Mucosa of rectum (tissue), 2 donors: ENCODE measurements at regions not wholly inside any gene's neighbourhood (a gene's known extent, or its start where the extent isn't known, plus 50 kb on each side); places are given as distances from the start of the nearest gene placed in this dataset.

Experiments used
- H3K27ac ChIP-seq, 2 donors: one replicate each; pipeline ENCODE4 v1.7.0; 2013; ENCODE audit warnings: inconsistent platforms in 2 of 2, low read depth in 2 of 2, low read length in 2 of 2
- H3K27me3 ChIP-seq, 2 donors: one replicate each; pipeline ENCODE4 v1.7.0; 2013; ENCODE audit warnings: low read length in 2 of 2; ENCODE audit not compliant: control insufficient read depth in 2 of 2, insufficient read depth in 2 of 2
- H3K36me3 ChIP-seq, 2 donors: one replicate each; pipeline ENCODE4 v1.7.0; 2013; ENCODE audit warnings: low read length in 2 of 2; ENCODE audit not compliant: control insufficient read depth in 2 of 2, insufficient read depth in 2 of 2
- H3K4me1 ChIP-seq, 2 donors: one replicate each; pipeline ENCODE4 v1.7.0; 2013; ENCODE audit warnings: low read length in 2 of 2, mild to moderate bottlenecking in 1 of 2; ENCODE audit not compliant: control insufficient read depth in 2 of 2, insufficient read depth in 2 of 2
- H3K4me3 ChIP-seq, 2 donors: one replicate each; pipeline ENCODE4 v1.7.0; 2013; ENCODE audit warnings: low read length in 2 of 2
- H3K9ac ChIP-seq, 2 donors: one replicate each; pipeline ENCODE4 v1.7.0; 2013; ENCODE audit warnings: low read length in 2 of 2, low read depth in 1 of 2, mild to moderate bottlenecking in 1 of 2
- H3K9me3 ChIP-seq, 2 donors: one replicate each; pipeline ENCODE4 v1.7.0; 2013; ENCODE audit warnings: low read length in 2 of 2; ENCODE audit not compliant: control insufficient read depth in 2 of 2
- donor health status: healthy.
- donor health status: Normal muscosa, but diverticular disease.

DNA sequence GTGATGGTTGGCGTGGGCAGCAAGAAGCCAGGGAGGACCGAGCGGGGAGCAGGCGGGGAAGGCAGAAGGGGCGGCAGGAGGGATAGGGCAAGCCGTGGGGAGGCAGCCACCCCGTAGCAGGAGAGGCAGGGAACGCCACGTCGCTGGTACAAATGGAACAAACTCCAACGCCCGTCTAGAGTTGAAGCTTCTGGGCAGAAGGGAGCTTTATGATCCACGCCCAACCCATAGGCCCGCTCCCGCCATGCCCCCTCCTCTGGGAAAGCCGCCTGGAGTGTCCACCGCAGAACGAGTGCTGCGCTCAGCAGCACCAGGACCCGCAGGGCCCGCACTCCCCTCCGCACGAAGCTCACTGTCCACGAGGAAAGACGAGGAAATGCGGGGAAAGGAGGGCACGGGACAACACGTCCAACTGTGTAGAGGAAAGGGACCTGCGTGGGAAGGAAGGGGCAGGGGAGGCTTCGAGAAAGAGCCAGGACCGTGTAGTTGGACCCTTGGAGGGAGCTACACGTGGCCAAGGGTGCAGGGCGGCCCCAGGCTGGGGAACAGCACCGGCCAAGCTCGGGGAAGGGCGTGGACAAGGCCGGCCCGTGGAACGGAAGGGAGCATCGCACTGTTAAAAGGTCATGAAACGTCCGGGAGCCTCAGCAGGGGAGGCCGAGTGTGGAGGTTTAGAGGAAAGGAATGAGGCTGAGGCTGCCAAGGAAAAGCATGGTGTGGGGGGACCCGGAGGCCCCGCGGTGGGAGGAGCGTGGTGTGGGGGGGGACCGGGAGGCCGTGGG lies 204.0 kb downstream of the DLL1 start:
- no peaks in the 10 kb centered on the region for H3K9me3 ChIP-seq
- peak overlapping the region in 1 of 2 donors; percentile 29 for H3K27ac ChIP-seq
- H3K9ac ChIP-seq = no peak overlapping the region
- no peaks in the 10 kb centered on the region for H3K36me3 ChIP-seq
- H3K4me1 ChIP-seq = peaks cover 5 to 10% of the 10 kb centered on the region in 2 donors
- peaks cover 0 to 3% of the 10 kb centered on the region in 2 donors for H3K27me3 ChIP-seq
- no peak overlapping the region for H3K4me3 ChIP-seq

DNA sequence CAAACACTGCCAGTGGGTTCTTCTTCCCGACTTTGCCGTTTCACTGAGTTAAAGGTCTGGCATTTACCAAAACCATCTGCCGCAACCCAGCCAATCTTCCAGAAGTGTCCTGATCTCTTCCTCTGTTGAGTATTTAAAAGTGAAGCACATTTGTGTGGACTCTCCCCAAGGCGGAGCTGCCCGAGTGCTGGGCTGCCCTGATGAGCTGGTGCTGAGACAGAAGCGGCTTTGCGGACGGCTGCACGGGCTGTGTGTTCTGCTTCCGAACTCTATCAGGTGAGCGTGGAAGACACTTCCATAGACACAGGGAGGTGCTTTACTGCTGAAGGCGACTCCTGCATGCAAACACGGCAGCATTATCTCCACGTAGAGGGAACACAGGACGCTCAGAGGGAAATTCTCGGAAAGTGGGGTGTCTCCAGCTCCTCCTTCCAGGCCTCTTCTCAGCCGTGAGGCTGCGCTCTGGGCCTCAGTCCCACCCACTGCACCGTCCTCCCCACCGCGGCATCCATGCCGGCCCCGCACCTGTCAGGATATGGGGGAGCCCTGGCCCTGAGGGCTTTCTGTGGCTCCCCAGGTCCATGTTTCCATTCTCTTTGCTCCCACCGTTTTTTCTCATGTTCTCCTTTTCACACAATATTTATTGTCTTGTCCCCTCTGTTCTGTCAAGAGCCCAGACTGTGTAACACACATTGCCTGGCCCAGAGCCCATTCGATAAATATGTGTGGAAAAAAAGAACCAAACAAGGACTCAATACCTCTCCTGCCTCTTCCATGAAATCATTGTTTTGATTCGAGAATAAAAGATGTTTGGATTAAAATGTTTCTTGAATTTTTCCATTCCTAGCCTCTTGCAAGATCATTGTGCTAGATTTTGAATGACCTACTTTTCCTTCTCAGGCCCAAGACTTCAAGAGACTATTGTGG lies 205.1 kb downstream of the DLL1 start:
- H3K27me3 ChIP-seq = peaks cover 0 to 3% of the 10 kb centered on the region in 2 donors
- H3K4me3 ChIP-seq = no peak overlapping the region
- H3K9me3 ChIP-seq = no peaks in the 10 kb centered on the region
- peaks cover 5 to 10% of the 10 kb centered on the region in 2 donors for H3K4me1 ChIP-seq
- H3K27ac ChIP-seq = peak overlapping the region in 1 of 2 donors; percentile 28
- no peaks in the 10 kb centered on the region for H3K36me3 ChIP-seq
- H3K9ac ChIP-seq = no peak overlapping the region

DNA sequence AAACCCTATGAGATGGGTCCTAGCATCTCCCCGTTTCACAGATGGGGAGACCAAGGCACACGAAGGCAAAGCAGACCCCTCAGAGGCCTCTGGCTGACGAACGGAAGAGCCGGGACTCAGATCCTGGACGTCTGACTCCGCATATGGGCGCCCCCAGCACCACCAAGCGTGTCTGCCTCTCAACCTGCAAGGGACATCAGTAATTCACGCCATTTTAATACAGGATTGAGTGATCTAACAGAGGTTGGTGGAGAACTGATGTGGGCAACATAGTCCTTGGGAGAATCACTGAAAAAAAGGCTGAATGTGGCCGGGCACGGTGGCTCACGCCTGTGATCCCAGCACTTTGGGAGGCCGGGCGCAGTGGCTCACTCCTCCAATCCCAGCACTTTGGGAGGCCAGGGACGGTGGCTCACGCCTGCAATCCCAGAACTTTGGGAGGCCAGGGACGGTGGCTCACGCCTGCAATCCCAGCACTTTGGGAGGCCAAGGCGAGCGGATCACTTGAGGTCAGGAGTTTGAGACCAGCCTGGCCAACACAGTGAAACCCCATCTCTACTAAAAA lies 206.6 kb downstream of the DLL1 start:
- Histone ChIP-seq H3K27me3 (peaks cover 0 to 3% of the 10 kb centered on the region in 2 donors), H3K4me1 (peaks cover 5 to 6% of the 10 kb centered on the region in 2 donors), H3K9ac (no peak overlapping the region), H3K4me3 (no peak overlapping the region), H3K36me3 (no peaks in the 10 kb centered on the region), H3K27ac (no peak overlapping the region), H3K9me3 (no peaks in the 10 kb centered on the region)

DNA sequence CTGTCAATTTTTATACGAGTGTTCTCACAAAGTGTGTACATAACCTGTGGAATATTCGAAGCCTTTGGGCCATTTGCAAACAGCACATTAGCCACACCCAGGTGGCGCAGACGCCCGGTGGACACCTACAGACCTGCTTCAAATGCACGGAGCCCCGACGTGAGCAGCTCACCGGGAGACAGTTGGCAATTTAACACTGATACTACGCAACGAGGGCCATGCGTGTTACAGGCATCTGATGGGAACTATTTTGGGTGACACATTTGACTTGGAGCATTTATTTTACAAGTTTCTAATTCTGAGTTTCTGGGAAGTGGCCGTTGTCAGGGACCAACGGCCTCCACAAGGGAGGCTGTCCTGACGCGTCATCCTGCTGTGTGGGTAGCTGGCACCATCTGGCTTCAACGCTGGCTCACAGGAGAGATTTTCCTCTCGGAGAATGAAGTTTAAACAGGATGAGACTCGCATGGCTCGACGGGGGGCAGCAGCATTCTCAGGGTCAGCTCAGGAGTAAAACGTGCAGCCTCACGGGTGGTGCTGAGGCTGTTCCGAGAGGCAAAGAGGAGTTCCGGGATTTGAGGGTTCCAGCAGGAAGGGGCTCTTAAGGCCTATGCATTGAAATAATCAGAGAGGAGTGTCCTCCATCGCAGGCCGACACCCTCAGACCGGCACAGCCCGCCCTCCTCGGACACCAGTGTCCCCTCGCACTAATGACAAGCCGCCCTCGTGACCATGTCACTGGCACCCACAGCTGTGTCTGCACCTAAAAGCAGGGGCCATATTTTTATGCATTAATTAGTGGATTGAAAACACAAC lies 207.4 kb downstream of the DLL1 start:
- Histone ChIP-seq H3K36me3 (no peaks in the 10 kb centered on the region), H3K4me1 (peaks cover 2 to 3% of the 10 kb centered on the region in 2 donors), H3K9me3 (no peaks in the 10 kb centered on the region), H3K9ac (no peak overlapping the region), H3K27ac (no peak overlapping the region), H3K27me3 (peaks cover 0 to 3% of the 10 kb centered on the region in 2 donors), H3K4me3 (no peak overlapping the region)

GRCh38 chr6:170082531-170083187 lies 208.2 kb downstream of the DLL1 start:
- Histone ChIP-seq H3K27me3 (peaks cover 0 to 3% of the 10 kb centered on the region in 2 donors), H3K9me3 (no peaks in the 10 kb centered on the region), H3K9ac (no peak overlapping the region), H3K4me1 (no peaks in the 10 kb centered on the region), H3K27ac (no peak overlapping the region), H3K4me3 (no peak overlapping the region), H3K36me3 (no peaks in the 10 kb centered on the region)

DNA sequence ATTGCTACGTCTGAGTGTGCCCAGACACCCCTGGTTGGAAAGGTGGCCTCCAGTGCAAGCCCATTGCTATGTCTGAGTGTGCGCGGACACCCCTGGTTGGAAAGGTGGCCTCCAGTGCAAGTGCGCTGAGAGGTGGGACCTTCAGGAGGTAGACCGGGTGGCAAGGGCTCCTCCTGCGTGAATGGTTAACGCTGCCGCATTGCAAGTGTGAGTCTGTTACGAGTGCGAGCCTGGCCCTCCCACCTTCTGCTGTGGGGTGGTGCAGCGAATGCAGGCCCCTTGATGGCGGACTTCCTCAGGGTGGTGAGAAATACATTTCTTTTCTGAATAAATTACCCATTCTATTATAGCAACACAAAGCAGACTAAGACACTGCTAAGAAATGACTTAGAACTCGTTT lies 208.8 kb downstream of the DLL1 start:
- Histone ChIP-seq H3K27me3 (peaks cover 0 to 3% of the 10 kb centered on the region in 2 donors), H3K27ac (no peak overlapping the region), H3K9ac (no peak overlapping the region), H3K4me1 (no peaks in the 10 kb centered on the region), H3K36me3 (no peaks in the 10 kb centered on the region), H3K9me3 (no peaks in the 10 kb centered on the region), H3K4me3 (no peak overlapping the region)

GRCh38 chr6:170081556-170081955 lies 209.3 kb downstream of the DLL1 start:
- Histone ChIP-seq H3K9ac (no peak overlapping the region), H3K36me3 (no peaks in the 10 kb centered on the region), H3K4me1 (no peaks in the 10 kb centered on the region), H3K27ac (no peak overlapping the region), H3K27me3 (peaks cover 0 to 3% of the 10 kb centered on the region in 2 donors), H3K4me3 (no peak overlapping the region), H3K9me3 (no peaks in the 10 kb centered on the region)

GRCh38 chr6:170080828-170081371 lies 210.0 kb downstream of the DLL1 start:
- H3K4me1 ChIP-seq = no peaks in the 10 kb centered on the region
- no peak overlapping the region for H3K9ac ChIP-seq
- H3K4me3 ChIP-seq = no peak overlapping the region
- no peaks in the 10 kb centered on the region for H3K36me3 ChIP-seq
- no peaks in the 10 kb centered on the region for H3K9me3 ChIP-seq
- H3K27ac ChIP-seq = no peak overlapping the region
- H3K27me3 ChIP-seq = peaks cover 0 to 3% of the 10 kb centered on the region in 2 donors
